SK-N-MC (cell line): ENCODE measurements at regions not wholly inside any gene's neighbourhood (a gene's known extent, or its start where the extent isn't known, plus 50 kb on each side); places are given as distances from the start of the nearest gene placed in this dataset.

Source experiments
- EZH2 ChIP-seq: fragments of 200-600 bp; sonication (generic); IDR thresholded peaks from one replicate; pipeline ENCODE4 v1.6.1; 2017; ENCODE audit warnings: antibody characterized with exemption
- POLR2AphosphoS5 ChIP-seq: IDR thresholded peaks from 2 replicates; pipeline ENCODE4 v1.6.1; 2012; ENCODE audit warnings: mild to moderate bottlenecking, low read depth, low read length, borderline replicate concordance

DNA sequence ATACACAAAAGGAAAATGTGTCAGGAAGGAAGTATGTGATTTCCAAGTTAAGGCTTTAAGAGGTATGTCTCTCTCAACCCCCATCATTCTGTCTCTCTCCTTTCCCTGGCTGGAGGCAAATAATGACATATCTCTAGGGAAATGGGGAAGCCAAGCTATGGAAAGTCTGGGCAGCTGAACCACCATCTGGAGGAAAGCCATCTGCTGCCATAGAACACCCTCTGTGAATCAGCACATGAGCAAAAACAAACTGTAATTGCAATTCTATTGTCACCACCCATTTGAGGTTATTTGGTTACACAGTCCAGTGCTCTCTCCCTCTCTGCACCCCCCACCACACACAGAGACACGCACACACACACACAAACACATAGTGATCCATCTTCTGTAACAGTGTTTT lies 766.2 kb downstream of the FLRT2 start:
- TF ChIP-seq EZH2 (no peak), POLR2AphosphoS5 (no peak)
